ENCODE measurements at regions not wholly inside any gene's neighbourhood (a gene's known extent, or its start where the extent isn't known, plus 50 kb on each side); places are given as distances from the start of the nearest gene placed in this dataset.

- ChIA-PET CTCF (interaction anchor here (0.7 kb wide), 1 partner anchor 124 kb away, joined by 3 read pairs; no protein-coding TSS in a partner anchor), POLR2A (no interaction called here)
- Histone ChIP-seq H3K4me2 (no peak overlapping the region), H3K36me3 (replicated peaks in 1 of 2; ENCODE audit: control insufficient read depth in 1 of 2, insufficient read depth in 2 of 2, low read length in 1 of 2) (no peaks in the 10 kb centered on the region), H3K9ac (no peak overlapping the region), H2AFZ (ENCODE audit: low read depth) (no peak overlapping the region), H3K4me1 (ENCODE audit: control insufficient read depth in 1 of 2, insufficient read depth in 2 of 2, low read depth in 1 of 2, low read length in 1 of 2) (no peaks in the 10 kb centered on the region; a peak in 1 of 4 replicates), H3K9me3 (no peaks in the 10 kb centered on the region), H3K9me2 (no peaks in the 10 kb centered on the region), H3F3A (replicated peaks; ENCODE audit: insufficient read depth) (no peaks in the 10 kb centered on the region), H3K79me2 (ENCODE audit: insufficient read depth) (no peaks in the 10 kb centered on the region), H3K4me3 (ENCODE audit: low read depth in 2 of 2, low read length in 1 of 2) (no peak overlapping the region), H3K27me3 (ENCODE audit: insufficient read depth) (no peaks in the 10 kb centered on the region), H4K20me1 (ENCODE audit: insufficient read depth) (no peaks in the 10 kb centered on the region), H3K27ac (ENCODE audit: low read depth in 2 of 2, low read length in 1 of 2) (no peak overlapping the region)
- no peak for DNase-seq
- 73% methylated on average over 5 of the region's 5 CpGs for WGBS (ENCODE audit: low lambda C conversion rate)
- no peak for TF ChIP-seq GABPA (IDR thresholded peaks at IDR 0.05; ENCODE audit: low read depth)
These were observed 63.1 kb upstream of the DUSP5 start for GRCh38 chr10:110434489-110435096.

GRCh38 chr10:110436554-110437350 lies 61.0 kb upstream of the DUSP5 start:
- CTCF ChIA-PET: no interaction called here
- Histone ChIP-seq H3K9ac (no peak overlapping the region), H3K27ac (ENCODE audit: low read depth in 2 of 2, low read length in 1 of 2) (no peak overlapping the region), H3K9me3 (no peaks in the 10 kb centered on the region), H3F3A (replicated peaks; ENCODE audit: insufficient read depth) (no peaks in the 10 kb centered on the region), H3K27me3 (ENCODE audit: insufficient read depth) (no peaks in the 10 kb centered on the region), H3K9me2 (no peaks in the 10 kb centered on the region), H3K79me2 (ENCODE audit: insufficient read depth) (no peaks in the 10 kb centered on the region), H3K4me1 (ENCODE audit: control insufficient read depth in 1 of 2, insufficient read depth in 2 of 2, low read depth in 1 of 2, low read length in 1 of 2) (peaks cover 0 to 1% of the 10 kb centered on the region in 2 experiments; a peak in 1 of 4 replicates), H4K20me1 (ENCODE audit: insufficient read depth) (no peaks in the 10 kb centered on the region), H3K4me3 (ENCODE audit: low read depth in 2 of 2, low read length in 1 of 2) (no peak overlapping the region), H2AFZ (ENCODE audit: low read depth) (no peak overlapping the region), H3K36me3 (replicated peaks in 1 of 2; ENCODE audit: control insufficient read depth in 1 of 2, insufficient read depth in 2 of 2, low read length in 1 of 2) (no peaks in the 10 kb centered on the region), H3K4me2 (no peak overlapping the region)
- POLR2A ChIA-PET: no interaction called here
- 91% methylated on average over 6 of the region's 9 CpGs for WGBS (ENCODE audit: low lambda C conversion rate)
- DNase-seq: no peak
- TF ChIP-seq REST (IDR thresholded peaks at IDR 0.05; ENCODE audit: low read depth, low read length) (no peak), MXI1 (IDR thresholded peaks at IDR 0.05; ENCODE audit: low read depth, low read length) (no peak), RAD21 (IDR thresholded peaks at IDR 0.05; ENCODE audit: low read length) (no peak), ELF1 (IDR thresholded peaks at IDR 0.05) (no peak), MEF2A (IDR thresholded peaks at IDR 0.05; ENCODE audit: borderline replicate concordance, low read depth) (no peak), FOSL2 (IDR thresholded peaks at IDR 0.05; ENCODE audit: borderline replicate concordance, low read depth) (no peak), GATA2 (CRISPR knock-in tag; IDR thresholded peaks at IDR 0.05) (no peak), POLR2AphosphoS5 (IDR thresholded peaks at IDR 0.05; ENCODE audit: low read depth, low read length) (no peak), CTCF (IDR thresholded peaks at IDR 0.05) (no peak)
